ENCODE measurements at regions not wholly inside any gene's neighbourhood (a gene's known extent, or its start where the extent isn't known, plus 50 kb on each side); places are given as distances from the start of the nearest gene placed in this dataset.

DNA sequence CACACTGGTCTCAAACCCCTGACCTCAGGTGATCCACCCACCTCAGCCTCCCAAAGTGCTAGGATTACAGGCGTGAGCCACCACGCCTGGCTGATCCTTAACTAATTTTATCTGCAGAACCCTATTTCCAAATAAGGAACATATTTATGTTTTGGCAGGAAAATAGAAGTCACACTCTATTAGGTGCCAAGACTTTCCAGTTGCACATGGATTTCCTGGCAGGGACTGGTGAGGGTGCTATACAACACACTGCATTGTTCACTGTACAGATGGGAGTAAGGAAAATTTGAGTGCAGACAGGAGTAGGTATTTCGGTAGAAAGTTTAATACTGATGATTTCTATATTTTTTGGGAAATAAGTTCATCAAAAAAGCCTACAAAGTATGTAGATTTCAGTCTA lies 605.3 kb upstream of the B3GALT2 start:
- no peaks in the 10 kb centered on the region for H3K27me3 ChIP-seq
- TF ChIP-seq, protein P1, sequence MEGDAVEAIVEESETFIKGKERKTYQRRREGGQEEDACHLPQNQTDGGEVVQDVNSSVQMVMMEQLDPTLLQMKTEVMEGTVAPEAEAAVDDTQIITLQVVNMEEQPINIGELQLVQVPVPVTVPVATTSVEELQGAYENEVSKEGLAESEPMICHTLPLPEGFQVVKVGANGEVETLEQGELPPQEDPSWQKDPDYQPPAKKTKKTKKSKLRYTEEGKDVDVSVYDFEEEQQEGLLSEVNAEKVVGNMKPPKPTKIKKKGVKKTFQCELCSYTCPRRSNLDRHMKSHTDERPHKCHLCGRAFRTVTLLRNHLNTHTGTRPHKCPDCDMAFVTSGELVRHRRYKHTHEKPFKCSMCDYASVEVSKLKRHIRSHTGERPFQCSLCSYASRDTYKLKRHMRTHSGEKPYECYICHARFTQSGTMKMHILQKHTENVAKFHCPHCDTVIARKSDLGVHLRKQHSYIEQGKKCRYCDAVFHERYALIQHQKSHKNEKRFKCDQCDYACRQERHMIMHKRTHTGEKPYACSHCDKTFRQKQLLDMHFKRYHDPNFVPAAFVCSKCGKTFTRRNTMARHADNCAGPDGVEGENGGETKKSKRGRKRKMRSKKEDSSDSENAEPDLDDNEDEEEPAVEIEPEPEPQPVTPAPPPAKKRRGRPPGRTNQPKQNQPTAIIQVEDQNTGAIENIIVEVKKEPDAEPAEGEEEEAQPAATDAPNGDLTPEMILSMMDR (IDR thresholded peaks at IDR 0.05; ENCODE audit: low read depth, low read length): no peak
- no peaks in the 10 kb centered on the region for H3K4me1 ChIP-seq
- H3K9me3 ChIP-seq: no peaks in the 10 kb centered on the region
- H3K36me3 ChIP-seq: no peaks in the 10 kb centered on the region
- H3K4me3 ChIP-seq (ENCODE audit: low read depth, low read length): no peak overlapping the region
- DNase-seq: no peak

DNA sequence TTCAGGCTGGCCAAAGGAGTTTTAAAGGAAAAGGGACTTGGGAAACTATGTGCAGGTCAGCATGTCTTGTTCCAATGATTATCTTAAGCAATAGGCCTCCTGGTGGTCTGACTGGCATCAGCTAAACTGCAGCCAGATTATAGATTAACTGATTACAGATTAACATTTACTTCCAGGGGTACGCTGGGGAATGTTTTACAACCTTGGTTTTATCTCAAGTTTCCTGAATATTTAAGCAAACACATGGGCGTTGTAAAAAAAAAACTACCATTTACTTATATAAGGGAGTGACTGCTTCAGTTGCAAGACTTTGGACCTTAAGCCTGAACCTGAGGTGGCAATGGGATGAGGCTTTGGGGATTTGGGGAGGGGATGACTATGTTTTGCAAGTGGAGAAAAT lies 600.6 kb upstream of the B3GALT2 start:
- TF ChIP-seq, protein P1 (IDR thresholded peaks at IDR 0.05; ENCODE audit: low read depth, low read length): no peak
- H3K9me3 ChIP-seq: no peaks in the 10 kb centered on the region

DNA sequence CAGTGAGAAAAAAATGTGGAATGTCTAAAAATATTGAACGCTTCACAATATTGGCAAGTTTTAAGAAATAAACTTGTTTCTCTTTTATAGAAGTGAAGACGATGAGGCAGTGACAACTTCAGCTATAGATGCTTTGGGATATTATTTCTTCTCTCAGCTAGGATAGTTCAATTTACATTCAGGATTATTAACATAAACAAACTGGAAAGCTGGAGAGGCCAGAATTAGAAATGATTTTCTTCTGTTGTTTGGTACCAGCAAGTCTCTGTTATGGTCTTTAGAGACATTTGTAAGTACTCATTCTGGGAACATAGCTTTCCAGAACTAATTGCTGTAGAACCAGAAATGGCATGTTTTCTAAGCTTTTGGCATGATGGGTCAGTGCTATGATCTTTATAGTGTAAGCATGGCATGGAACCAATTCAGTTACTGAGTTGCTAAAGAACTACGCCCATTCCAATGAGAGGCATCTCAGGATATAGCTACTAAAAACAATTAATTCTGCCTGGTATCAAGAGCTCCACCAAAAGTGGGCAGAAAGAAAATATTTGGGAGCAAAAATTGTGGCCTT lies 599.5 kb upstream of the B3GALT2 start:
- H3K4me3 ChIP-seq (ENCODE audit: low read depth, low read length): no peak overlapping the region
- peaks cover 5% of the 10 kb centered on the region; the same call in 1 of the 2 replicates for H3K4me1 ChIP-seq
- H3K27me3 ChIP-seq: no peaks in the 10 kb centered on the region
- no peaks in the 10 kb centered on the region for H3K36me3 ChIP-seq
- DNase-seq: no peak
- H3K9me3 ChIP-seq: no peaks in the 10 kb centered on the region
- TF ChIP-seq, protein P1 (IDR thresholded peaks at IDR 0.05; ENCODE audit: low read depth, low read length): no peak

More for the DNA sequence above, 600.6 kb upstream of the B3GALT2 start:
- Histone ChIP-seq H3K4me3 (ENCODE audit: low read depth, low read length) (no peak overlapping the region), H3K27me3 (no peaks in the 10 kb centered on the region), H3K36me3 (no peaks in the 10 kb centered on the region), H3K4me1 (peaks cover 5% of the 10 kb centered on the region; the same call in 1 of the 2 replicates)
- no peak for DNase-seq

DNA sequence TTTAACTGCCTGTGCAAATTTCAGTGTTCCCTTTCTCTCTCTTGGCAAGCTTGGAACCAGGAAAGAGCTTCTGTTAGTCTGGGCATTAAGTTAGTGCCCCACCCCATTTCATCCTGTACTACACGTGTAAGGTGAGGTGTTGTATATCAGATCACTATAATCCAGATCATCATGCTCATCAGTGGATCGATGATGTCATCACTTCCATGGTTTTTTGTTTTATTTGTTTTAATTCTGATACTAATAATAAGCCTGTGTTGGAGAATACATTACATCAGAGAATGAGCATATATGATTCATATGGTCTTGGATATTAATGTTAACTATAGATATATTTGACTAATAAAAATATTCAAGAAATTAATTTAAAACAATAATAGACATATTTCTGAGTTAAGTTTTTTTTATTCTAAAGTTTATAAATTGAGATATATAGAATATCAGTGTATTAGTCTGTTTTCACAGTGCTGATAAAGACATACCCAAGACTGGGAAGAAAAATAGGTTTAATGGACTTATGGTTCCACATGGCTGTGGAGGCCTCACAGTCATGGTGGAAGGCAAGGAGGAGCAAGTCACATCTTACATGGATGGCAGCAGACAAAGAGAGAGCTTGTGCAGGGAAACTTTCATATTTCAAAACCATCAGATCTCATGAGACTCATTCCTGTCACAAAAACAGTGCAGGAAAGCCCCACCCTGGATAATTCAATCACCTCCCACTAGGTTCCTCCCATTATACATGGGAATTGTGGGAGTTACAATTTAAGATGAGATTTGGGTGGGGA lies 588.3 kb upstream of the B3GALT2 start:
- H3K4me3 ChIP-seq (ENCODE audit: low read depth, low read length): no peak overlapping the region
- no peak for DNase-seq
- H3K27me3 ChIP-seq: no peaks in the 10 kb centered on the region
- TF ChIP-seq, protein P1 (IDR thresholded peaks at IDR 0.05; ENCODE audit: low read depth, low read length): no peak
- no peaks in the 10 kb centered on the region for H3K36me3 ChIP-seq
- H3K4me1 ChIP-seq: no peaks in the 10 kb centered on the region
- H3K9me3 ChIP-seq: no peaks in the 10 kb centered on the region

DNA sequence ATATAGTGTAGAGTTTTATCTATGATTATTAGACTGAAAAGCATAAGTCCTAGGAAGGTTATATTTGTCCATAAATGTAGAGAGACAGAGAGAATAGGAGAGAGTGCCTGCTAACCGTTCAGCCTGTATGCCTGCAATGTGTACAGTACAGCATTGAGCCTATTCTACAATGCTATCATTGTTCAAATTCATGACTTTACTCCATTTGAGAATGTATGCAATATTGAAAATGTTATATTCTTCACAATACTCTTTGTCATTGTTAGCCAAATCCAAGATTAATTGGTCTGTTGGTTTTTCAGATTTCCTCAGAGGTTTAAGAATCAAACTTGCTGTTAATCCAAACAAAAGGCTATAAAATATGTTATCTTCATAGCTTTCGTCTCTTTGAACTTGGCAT lies 585.2 kb upstream of the B3GALT2 start:
- H3K4me1 ChIP-seq: no peaks in the 10 kb centered on the region
- H3K36me3 ChIP-seq: no peaks in the 10 kb centered on the region
- no peaks in the 10 kb centered on the region for H3K27me3 ChIP-seq
- no peak for DNase-seq
- H3K4me3 ChIP-seq (ENCODE audit: low read depth, low read length): no peak overlapping the region
- TF ChIP-seq, protein P1 (IDR thresholded peaks at IDR 0.05; ENCODE audit: low read depth, low read length): no peak
- no peaks in the 10 kb centered on the region for H3K9me3 ChIP-seq

DNA sequence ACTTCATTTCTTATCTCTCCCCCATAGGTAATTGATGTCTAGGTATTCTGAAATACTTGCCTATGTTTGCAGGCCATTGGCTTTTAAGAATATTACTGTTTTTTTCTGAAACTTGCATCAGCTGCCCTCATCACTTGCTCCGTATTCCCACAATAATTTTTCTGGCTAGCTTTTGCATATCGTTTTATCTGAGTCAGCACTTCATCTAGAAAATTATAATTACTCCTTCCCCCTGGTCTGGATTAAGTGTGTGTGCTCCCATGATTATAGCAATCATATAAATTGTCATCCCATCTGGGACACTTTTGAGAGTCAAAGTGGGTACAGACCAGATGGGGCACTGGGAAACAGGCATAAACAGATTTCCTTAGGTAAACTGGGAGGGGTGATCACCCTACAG lies 583.2 kb upstream of the B3GALT2 start:
- no peak for DNase-seq
- TF ChIP-seq, protein P1 (IDR thresholded peaks at IDR 0.05; ENCODE audit: low read depth, low read length): no peak
- no peaks in the 10 kb centered on the region for H3K4me1 ChIP-seq
- no peaks in the 10 kb centered on the region for H3K9me3 ChIP-seq
- no peaks in the 10 kb centered on the region for H3K27me3 ChIP-seq
- H3K4me3 ChIP-seq (ENCODE audit: low read depth, low read length): no peak overlapping the region
- no peaks in the 10 kb centered on the region for H3K36me3 ChIP-seq
